HG03280 (cell line): ENCODE measurements at regions not wholly inside any gene's neighbourhood (a gene's known extent, or its start where the extent isn't known, plus 50 kb on each side); places are given as distances from the start of the nearest gene placed in this dataset.

ENCODE experiments used
- ATAC-seq: cut with Tn5 transposase; IDR thresholded peaks from one replicate; pipeline ENCODE4 v1.9.1; 2021; ENCODE audit warnings: mild to moderate bottlenecking, moderate library complexity; ENCODE audit not compliant: unreplicated experiment

- no peak for ATAC-seq
Observed at GRCh38 chr2:106628377-106628776, 141.2 kb downstream of the CD8B2 start.

GRCh38 chr2:106629981-106630380 is 142.8 kb downstream of the CD8B2 start:
- ATAC-seq, result no peak

- no peak for ATAC-seq
Observed at GRCh38 chr2:106631281-106631680, 144.1 kb downstream of the CD8B2 start.

- ATAC-seq, result no peak
Observed at GRCh38 chr2:106638043-106638442, 150.9 kb downstream of the CD8B2 start.

- no peak for ATAC-seq
Observed at GRCh38 chr2:106638580-106638979, 151.4 kb downstream of the CD8B2 start.

GRCh38 chr2:106642679-106643078 is 155.5 kb downstream of the CD8B2 start:
- ATAC-seq, result no peak

- no peak for ATAC-seq
Observed at GRCh38 chr2:106644623-106645022, 157.5 kb downstream of the CD8B2 start.

GRCh38 chr2:106646605-106647004 is 159.4 kb downstream of the CD8B2 start:
- ATAC-seq, result no peak

GRCh38 chr2:106649306-106649705 is 162.1 kb downstream of the CD8B2 start:
- ATAC-seq, result no peak

- ATAC-seq, result no peak
Observed at GRCh38 chr2:106653465-106653864, 166.3 kb downstream of the CD8B2 start.

- ATAC-seq, result no peak
Observed at GRCh38 chr2:106658616-106659015, 171.5 kb downstream of the CD8B2 start.

- ATAC-seq, result peak; percentile 59
Observed at GRCh38 chr2:106664669-106665068, 177.5 kb downstream of the CD8B2 start.

GRCh38 chr2:106667478-106668070 is 180.4 kb downstream of the CD8B2 start:
- no peak for ATAC-seq

GRCh38 chr2:106685180-106685897 is 198.2 kb downstream of the CD8B2 start:
- ATAC-seq, result no peak

- no peak for ATAC-seq
Observed at GRCh38 chr2:106686814-106687213, 199.2 kb downstream of the ST6GAL2 start.

GRCh38 chr2:106694964-106695470 is 190.9 kb downstream of the ST6GAL2 start:
- ATAC-seq, result no peak

- ATAC-seq, result no peak
Observed at GRCh38 chr2:106695919-106696318, 190.0 kb downstream of the ST6GAL2 start.

GRCh38 chr2:106700616-106701015 is 185.4 kb downstream of the ST6GAL2 start:
- ATAC-seq, result no peak

- ATAC-seq, result no peak
Observed at GRCh38 chr2:106701203-106702022, 184.6 kb downstream of the ST6GAL2 start.

GRCh38 chr2:106703161-106703560 is 182.8 kb downstream of the ST6GAL2 start:
- no peak for ATAC-seq

GRCh38 chr2:106704798-106705197 is 181.2 kb downstream of the ST6GAL2 start:
- ATAC-seq, result no peak

- no peak for ATAC-seq
Observed at GRCh38 chr2:106705877-106706276, 180.1 kb downstream of the ST6GAL2 start.
